ENCODE measurements at regions not wholly inside any gene's neighbourhood (a gene's known extent, or its start where the extent isn't known, plus 50 kb on each side); places are given as distances from the start of the nearest gene placed in this dataset.

DNA sequence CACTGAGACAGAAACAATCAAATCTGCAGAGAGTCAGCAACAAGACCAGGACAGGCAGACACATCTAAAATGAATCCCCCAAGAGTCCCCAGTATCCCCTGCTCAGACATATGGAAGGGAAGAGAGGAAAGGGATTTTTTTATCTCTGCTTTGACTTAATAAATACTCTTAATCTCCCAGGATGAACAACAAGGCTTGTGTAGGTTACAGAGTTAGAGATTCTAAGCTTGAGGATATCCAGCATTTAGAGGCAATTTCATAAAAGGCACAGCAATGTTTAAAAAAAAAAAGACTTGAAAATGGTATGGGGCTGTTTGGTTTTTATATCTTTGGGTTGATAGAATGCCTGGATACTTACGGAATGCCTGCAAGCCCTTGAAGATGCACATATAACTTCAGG lies 199.9 kb downstream of the ARL4C start:
- Histone ChIP-seq H3K4me3 (no peak overlapping the region), H3K4me1 (ENCODE audit: low read depth) (no peaks in the 10 kb centered on the region), H3K9me3 (no peaks in the 10 kb centered on the region), H3K36me3 (ENCODE audit: low read depth) (no peaks in the 10 kb centered on the region)
- no peak for TF ChIP-seq CTCF (IDR thresholded peaks at IDR 0.05)
- DNase-seq (no peak), ATAC-seq (no peak)
- intact Hi-C loops (cut with DNase I, micrococcal nuclease): no loop called here

DNA sequence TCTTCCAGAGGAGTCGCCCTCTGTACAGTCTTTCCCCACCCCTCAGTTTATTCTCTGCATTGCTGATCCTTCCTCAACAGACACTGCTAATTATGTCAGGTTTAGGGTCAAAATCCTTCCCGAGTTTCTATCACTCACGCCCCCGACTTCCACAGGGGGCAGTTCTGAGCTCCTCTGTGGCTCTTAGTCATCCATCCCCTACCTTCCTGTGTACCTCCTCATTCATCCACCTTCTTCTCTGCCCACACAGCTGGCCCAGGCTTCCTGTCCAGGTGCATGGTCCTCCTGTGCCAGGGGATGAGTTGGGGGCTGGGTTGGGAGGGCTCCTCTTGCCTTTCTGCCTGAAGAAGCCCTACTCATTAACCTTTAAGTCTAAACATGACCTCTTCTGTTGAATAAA lies 202.9 kb downstream of the ARL4C start:
- H3K4me1 ChIP-seq (ENCODE audit: low read depth): no peaks in the 10 kb centered on the region
- intact Hi-C loops (cut with DNase I, micrococcal nuclease): no loop called here
- H3K36me3 ChIP-seq (ENCODE audit: low read depth): no peaks in the 10 kb centered on the region
- no peak for TF ChIP-seq CTCF (IDR thresholded peaks at IDR 0.05)
- no peak overlapping the region for H3K4me3 ChIP-seq
- no peak for ATAC-seq
- no peaks in the 10 kb centered on the region for H3K9me3 ChIP-seq
- no peak for DNase-seq

GRCh38 chr2:234292962-234293243 lies 204.0 kb downstream of the ARL4C start:
- intact Hi-C loops (cut with DNase I, micrococcal nuclease): no loop called here
- H3K9me3 ChIP-seq: no peaks in the 10 kb centered on the region
- TF ChIP-seq CTCF (IDR thresholded peaks at IDR 0.05): no peak

GRCh38 chr2:234292205-234292961 lies 204.5 kb downstream of the ARL4C start:
- peak; percentile 42 for ATAC-seq
- intact Hi-C loops (cut with DNase I, micrococcal nuclease): no loop called here
- peak in 1 of 3 donors; percentile 52 for DNase-seq

More at GRCh38 chr2:234292962-234293243, 204.0 kb downstream of the ARL4C start:
- DNase-seq (no peak), ATAC-seq (no peak)
- H3K4me1 ChIP-seq (ENCODE audit: low read depth): peaks cover 7% of the 10 kb centered on the region
- no peaks in the 10 kb centered on the region for H3K36me3 ChIP-seq (ENCODE audit: low read depth)
- no peak overlapping the region for H3K4me3 ChIP-seq

GRCh38 chr2:234291765-234292204 lies 205.1 kb downstream of the ARL4C start:
- H3K4me1 ChIP-seq (ENCODE audit: low read depth): peaks cover 7% of the 10 kb centered on the region
- peak; percentile 67 to 68 (median 67) for DNase-seq

More at GRCh38 chr2:234292205-234292961, 204.5 kb downstream of the ARL4C start:
- H3K9me3 ChIP-seq: no peaks in the 10 kb centered on the region
- no peak overlapping the region for H3K4me3 ChIP-seq
- peaks cover 7% of the 10 kb centered on the region for H3K4me1 ChIP-seq (ENCODE audit: low read depth)
- TF ChIP-seq CTCF (IDR thresholded peaks at IDR 0.05): no peak
- H3K36me3 ChIP-seq (ENCODE audit: low read depth): no peaks in the 10 kb centered on the region

More at GRCh38 chr2:234291765-234292204, 205.1 kb downstream of the ARL4C start:
- ATAC-seq: peak; percentile 64
- H3K4me3 ChIP-seq: no peak overlapping the region
- intact Hi-C loops (cut with DNase I, micrococcal nuclease): no loop called here
- no peak for TF ChIP-seq CTCF (IDR thresholded peaks at IDR 0.05)
- no peaks in the 10 kb centered on the region for H3K9me3 ChIP-seq
- H3K36me3 ChIP-seq (ENCODE audit: low read depth): no peaks in the 10 kb centered on the region
